H1 (cell line): ENCODE measurements at regions not wholly inside any gene's neighbourhood (a gene's known extent, or its start where the extent isn't known, plus 50 kb on each side); places are given as distances from the start of the nearest gene placed in this dataset.

Experiments
- CTCF ChIA-PET: fragments of 300-600 bp; sonication (Branson Sonifier 250); formaldehyde crosslinking; loops from one replicate; lab custom pipeline; 2021; ENCODE audit not compliant: partially characterized antibody; lab: Charles Lee
- POLR2A ChIA-PET: fragments of 300-600 bp; sonication (Branson Sonifier 250); formaldehyde crosslinking; loops from one replicate; lab custom pipeline; 2021; ENCODE audit warnings: inconsistent platforms; ENCODE audit not compliant: partially characterized antibody; lab: Charles Lee
- DNase-seq, 2 experiments: peaks; one replicate each; pipeline versions ENCODE4 v3.0.0 to v3.0.0-alpha.2; 2010 to 2022; ENCODE audit warnings: low spot score in 2 of 2, low read depth in 1 of 2, mixed read lengths in 1 of 2
- FAIRE-seq: peaks from 2 replicates; lab custom pipeline; 2011; peaks lifted over from hg19 to GRCh38; lab: Jason Lieb, UNC
- H2AFZ ChIP-seq: 2 replicates; pipeline ENCODE4 v1.8.1; 2012; ENCODE audit warnings: low read length, inconsistent platforms
- H2AK5ac ChIP-seq: 2 replicates; pipeline ENCODE4 v1.6.1; 2013; ENCODE audit warnings: low read depth, low read length
- H2BK120ac ChIP-seq: replicated peaks from 2 replicates; pipeline ENCODE3; 2013; ENCODE audit warnings: low read depth, low read length, inconsistent platforms
- H2BK12ac ChIP-seq: 2 replicates; pipeline ENCODE4 v1.6.1; 2013; ENCODE audit warnings: low read depth, low read length
- H2BK15ac ChIP-seq: 2 replicates; pipeline ENCODE4 v1.6.1; 2013; ENCODE audit warnings: low read length
- H2BK20ac ChIP-seq: 2 replicates; pipeline ENCODE4 v1.6.1; 2013; ENCODE audit warnings: low read length
- H2BK5ac ChIP-seq: 2 replicates; pipeline ENCODE4 v1.6.1; 2013; ENCODE audit warnings: low read depth, low read length
- H3K14ac ChIP-seq: 2 replicates; pipeline ENCODE4 v1.6.1; 2013; ENCODE audit warnings: inconsistent platforms; ENCODE audit not compliant: insufficient read length
- H3K18ac ChIP-seq: 2 replicates; pipeline ENCODE4 v1.6.1; 2013; ENCODE audit warnings: low read length; ENCODE audit errors: extremely low read depth
- H3K23ac ChIP-seq: 2 replicates; pipeline ENCODE4 v1.6.1; 2013; ENCODE audit warnings: inconsistent platforms; ENCODE audit not compliant: insufficient read length
- H3K23me2 ChIP-seq: 2 replicates; pipeline ENCODE4 v1.6.1; 2013; ENCODE audit warnings: low read depth, low read length
- H3K27ac ChIP-seq: 2 replicates; pipeline ENCODE4 v1.6.1; 2011; ENCODE audit warnings: low read depth, low read length, inconsistent platforms
- H3K27me3 ChIP-seq, 4 experiments: replicated peaks in 1 of 4; 1 replicate in 1 of 4; 2 replicates in 3 of 4; pipeline versions ENCODE4 v1.6.1 to v1.8.1; 2011 to 2013; ENCODE audit warnings: low read length in 3 of 4, mild to moderate bottlenecking in 3 of 4, inconsistent platforms in 2 of 4, mixed read lengths in 2 of 4, moderate library complexity in 1 of 4; ENCODE audit not compliant: control insufficient read depth in 3 of 4, insufficient read depth in 3 of 4; ENCODE audit errors: extremely low read depth in 1 of 4
- H3K36me3 ChIP-seq, 4 experiments: 2 replicates each; pipeline versions ENCODE4 v1.6.1 to v1.8.1; 2011 to 2013; ENCODE audit warnings: mild to moderate bottlenecking in 4 of 4, low read length in 3 of 4, moderate library complexity in 2 of 4, control low read depth in 1 of 4, inconsistent platforms in 1 of 4; ENCODE audit not compliant: insufficient read depth in 4 of 4, control insufficient read depth in 2 of 4
- H3K4ac ChIP-seq: replicated peaks from 2 replicates; pipeline ENCODE3; 2013; ENCODE audit warnings: low read length, low read depth, mixed read lengths, inconsistent platforms; ENCODE audit not compliant: insufficient read length
- H3K4me1 ChIP-seq, 4 experiments: replicated peaks in 1 of 4; 1 replicate in 1 of 4; 2 replicates in 3 of 4; pipeline versions ENCODE4 v1.6.1 to v1.8.1; 2011 to 2013; ENCODE audit warnings: low read length in 3 of 4, inconsistent platforms in 2 of 4, mixed read lengths in 1 of 4; ENCODE audit not compliant: insufficient read depth in 4 of 4, control insufficient read depth in 3 of 4
- H3K4me2 ChIP-seq, 2 experiments: 2 replicates each; pipeline versions ENCODE4 v1.6.1 to v1.8.1; 2011 to 2013; ENCODE audit warnings: low read depth in 2 of 2, low read length in 2 of 2, control low read depth in 1 of 2, inconsistent platforms in 1 of 2, mild to moderate bottlenecking in 1 of 2; ENCODE audit not compliant: insufficient read depth in 1 of 2
- H3K4me3 ChIP-seq, 4 experiments: fragments of 200-600, 300-600 bp in 1 of 4; sonication (generic), shearing (Covaris generic), sonication (Bioruptor Twin) in 1 of 4; 2 replicates each; pipeline versions ENCODE4 v1.5.1 to v1.8.1; 2011 to 2016; ENCODE audit warnings: low read length in 4 of 4, low read depth in 3 of 4, control low read depth in 2 of 4, inconsistent platforms in 2 of 4, mild to moderate bottlenecking in 2 of 4, mixed read lengths in 1 of 4, moderate library complexity in 1 of 4; ENCODE audit not compliant: insufficient read depth in 2 of 4; ENCODE audit errors: extremely low read depth in 1 of 4
- H3K56ac ChIP-seq: replicated peaks from 2 replicates; pipeline ENCODE3; 2013; ENCODE audit warnings: low read depth, mild to moderate bottlenecking, mixed read lengths, low read length, inconsistent platforms; ENCODE audit not compliant: insufficient read length
- H3K79me1 ChIP-seq: 2 replicates; pipeline ENCODE4 v1.6.1; 2013; ENCODE audit warnings: low read depth, low read length, control low read depth
- H3K79me2 ChIP-seq, 2 experiments: 2 replicates each; pipeline versions ENCODE4 v1.6.1 to v1.8.1; 2012 to 2013; ENCODE audit warnings: low read length in 2 of 2, mild to moderate bottlenecking in 2 of 2, inconsistent platforms in 1 of 2; ENCODE audit not compliant: insufficient read depth in 2 of 2, control insufficient read depth in 1 of 2
- H3K9ac ChIP-seq, 4 experiments: replicated peaks in 1 of 4; 1 replicate in 1 of 4; 2 replicates in 3 of 4; pipeline versions ENCODE4 v1.6.1 to v1.8.1; 2011 to 2013; ENCODE audit warnings: low read depth in 3 of 4, low read length in 3 of 4, control low read depth in 2 of 4, mild to moderate bottlenecking in 2 of 4, moderate library complexity in 2 of 4, inconsistent platforms in 1 of 4; ENCODE audit errors: extremely low read depth in 1 of 4
- H3K9me3 ChIP-seq, 2 experiments: 2 replicates each; pipeline versions ENCODE4 v1.6.1 to v1.8.1; 2012 to 2013; ENCODE audit warnings: mild to moderate bottlenecking in 2 of 2, moderate library complexity in 2 of 2, control low read depth in 1 of 2, inconsistent platforms in 1 of 2, low read depth in 1 of 2, low read length in 1 of 2, mixed read lengths in 1 of 2; ENCODE audit not compliant: insufficient read depth in 2 of 2
- H4K20me1 ChIP-seq, 2 experiments: replicated peaks in 1 of 2; 2 replicates each; pipeline versions ENCODE3 to v1.8.1; 2011 to 2013; ENCODE audit warnings: inconsistent platforms in 2 of 2, low read length in 2 of 2, mild to moderate bottlenecking in 1 of 2; ENCODE audit not compliant: insufficient read depth in 2 of 2, control insufficient read depth in 1 of 2
- H4K5ac ChIP-seq: 2 replicates; pipeline ENCODE4 v1.6.1; 2013; ENCODE audit warnings: low read length, low read depth, mixed read lengths, inconsistent platforms; ENCODE audit not compliant: insufficient read length
- H4K8ac ChIP-seq: 2 replicates; pipeline ENCODE4 v1.8.0; 2013; ENCODE audit warnings: mild to moderate bottlenecking, moderate library complexity, low read length, inconsistent platforms; ENCODE audit not compliant: insufficient read depth; ENCODE audit errors: extremely low read depth
- H4K91ac ChIP-seq: replicated peaks from 2 replicates; pipeline ENCODE3; 2013; ENCODE audit warnings: low read length, mixed read lengths, inconsistent platforms; ENCODE audit not compliant: insufficient read length
- CREB1 ChIP-seq: IDR thresholded peaks from 2 replicates; pipeline ENCODE4 v1.6.1; 2012; ENCODE audit warnings: inconsistent platforms
- EP300 ChIP-seq, 2 experiments: IDR thresholded peaks; 1 replicate in 1 of 2; 2 replicates in 1 of 2; pipeline ENCODE4 v1.6.1; 2011 to 2012; ENCODE audit warnings: low read depth in 2 of 2, low read length in 2 of 2, mild to moderate bottlenecking in 2 of 2, borderline replicate concordance in 1 of 2, inconsistent platforms in 1 of 2, moderate library complexity in 1 of 2
- GABPA ChIP-seq: IDR thresholded peaks from 2 replicates; pipeline ENCODE4 v1.6.1; 2011; ENCODE audit warnings: mild to moderate bottlenecking, low read length, moderate library complexity, borderline replicate concordance; ENCODE audit not compliant: insufficient read depth
- RAD21 ChIP-seq, 2 experiments: IDR thresholded peaks in 1 of 2; conservative IDR thresholded peaks in 1 of 2; 2 replicates each; pipeline ENCODE4 v1.6.1; 2011; ENCODE audit warnings: low read depth in 2 of 2, low read length in 2 of 2, improper control_type of control experiment in 1 of 2, inconsistent platforms in 1 of 2, mild to moderate bottlenecking in 1 of 2, moderate library complexity in 1 of 2
- RNF2 ChIP-seq: fragments of 200-900, 300-1000 bp; sonication (generic); IDR thresholded peaks from 2 replicates; pipeline ENCODE4 v1.7.1; 2016; ENCODE audit warnings: borderline replicate concordance, low read depth, mild to moderate bottlenecking, antibody characterized with exemption, low read length; ENCODE audit not compliant: poor library complexity, severe bottlenecking; ENCODE audit errors: missing control alignments
- SP1 ChIP-seq: IDR thresholded peaks from 2 replicates; pipeline ENCODE4 v1.6.1; 2011; ENCODE audit warnings: low read depth, low read length
- ZNF274 ChIP-seq: IDR thresholded peaks from 2 replicates; pipeline ENCODE4 v1.7.0; 2012; ENCODE audit warnings: low read length, borderline replicate concordance; ENCODE audit errors: extremely low read depth
- WGBS, 2 experiments: shearing (Covaris generic) in 1 of 2; methylation state at CpG; one replicate each; pipeline versions ENCODE4 v1.1.6 to v1.1.7; 2013 to 2015; ENCODE audit warnings: low lambda C conversion rate in 2 of 2, mixed read lengths in 2 of 2, inconsistent platforms in 1 of 2, low coverage in 1 of 2, missing lambda C conversion rate in 1 of 2; ENCODE audit not compliant: insufficient replicate concordance in 2 of 2, insufficient coverage in 1 of 2, insufficient read length in 1 of 2; ENCODE audit errors: extremely low coverage in 1 of 2, missing lambda C conversion rate in 1 of 2; 5-methylcytosine and 5-hydroxymethylcytosine counted together
- TF ChIP-seq, protein P1 (sequence below), 3 experiments: IDR thresholded peaks; 1 replicate in 2 of 3; 2 replicates in 1 of 3; pipeline versions ENCODE4 v1.5.1 to v1.6.1; 2011; ENCODE audit warnings: low read length in 3 of 3, mild to moderate bottlenecking in 3 of 3, inconsistent platforms in 2 of 3, low read depth in 1 of 3, moderate library complexity in 1 of 3; ENCODE audit not compliant: insufficient read depth in 1 of 3; ENCODE audit errors: control extremely low read depth in 1 of 3
- TF ChIP-seq, protein P2 (sequence below): IDR thresholded peaks from 2 replicates; pipeline ENCODE4 v1.6.1; 2012; ENCODE audit warnings: inconsistent platforms

DNA sequence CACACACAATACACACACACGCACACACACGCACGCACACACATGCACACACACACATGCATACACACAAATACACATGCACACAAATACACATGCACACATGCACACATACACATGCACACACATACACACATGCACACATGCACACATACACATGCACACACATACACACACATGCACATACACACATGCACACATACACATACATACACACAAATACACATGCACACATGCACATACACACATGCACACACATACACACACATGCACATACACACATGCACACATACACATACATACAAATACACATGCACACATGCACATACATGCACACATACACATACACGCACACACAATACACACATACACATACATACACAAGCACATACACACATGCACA, 175.4 kb upstream of the RREB1 start:
- H3K56ac ChIP-seq, result peak overlapping the region; percentile 95
- no peaks in the 10 kb centered on the region for H3K4me1 ChIP-seq
- no peak overlapping the region for H2BK15ac ChIP-seq
- H2BK12ac ChIP-seq, result no peak overlapping the region; the same call in 1 of the 2 replicates
- DNase-seq (no peak), FAIRE-seq (no peak)
- no peak overlapping the region; the same call in 1 of the 2 replicates for H2BK5ac ChIP-seq
- no peak overlapping the region for H2AK5ac ChIP-seq
- no peaks in the 10 kb centered on the region for H3K79me1 ChIP-seq
- no peak overlapping the region for H3K18ac ChIP-seq
- H4K8ac ChIP-seq, result no peak overlapping the region; the same call in 1 of the 2 replicates
- no peak overlapping the region for H3K27ac ChIP-seq
- no peak overlapping the region for H4K91ac ChIP-seq
- H3K23ac ChIP-seq, result no peak overlapping the region
- no peak overlapping the region for H2AFZ ChIP-seq
- H3K9me3 ChIP-seq, result no peaks in the 10 kb centered on the region
- H3K36me3 ChIP-seq, result no peaks in the 10 kb centered on the region
- ChIA-PET POLR2A (no interaction called here), CTCF (no interaction called here)
- no peak overlapping the region for H3K4ac ChIP-seq
- peaks cover 0 to 3% of the 10 kb centered on the region in 2 experiments for H4K20me1 ChIP-seq
- H2BK20ac ChIP-seq, result no peak overlapping the region
- H3K23me2 ChIP-seq, result peaks cover 5% of the 10 kb centered on the region; the same call in 1 of the 2 replicates
- peaks cover 0 to 4% of the 10 kb centered on the region in 2 experiments; a peak in 1 of 4 replicates for H3K79me2 ChIP-seq
- H4K5ac ChIP-seq, result no peak overlapping the region
- H3K9ac ChIP-seq, result peak overlapping the region in 1 of 4 experiments; percentile 5; a peak in 1 of 7 replicates
- H3K4me3 ChIP-seq, result no peak overlapping the region
- TF ChIP-seq GABPA (no peak), SP1 (no peak), EP300 (IDR thresholded peaks at IDR 0.05; ENCODE audit: borderline replicate concordance in 1 of 2, low read depth in 2 of 2, low read length in 2 of 2) (no peak), ZNF274 (no peak), CREB1 (no peak), RAD21 (IDR thresholded peaks at IDR 0.05 in 1 of 2, conservative IDR thresholded peaks at IDR 0.05 in 1 of 2; ENCODE audit: low read depth in 2 of 2, low read length in 2 of 2) (no peak), RNF2 (no peak)
- TF ChIP-seq, protein P1, sequence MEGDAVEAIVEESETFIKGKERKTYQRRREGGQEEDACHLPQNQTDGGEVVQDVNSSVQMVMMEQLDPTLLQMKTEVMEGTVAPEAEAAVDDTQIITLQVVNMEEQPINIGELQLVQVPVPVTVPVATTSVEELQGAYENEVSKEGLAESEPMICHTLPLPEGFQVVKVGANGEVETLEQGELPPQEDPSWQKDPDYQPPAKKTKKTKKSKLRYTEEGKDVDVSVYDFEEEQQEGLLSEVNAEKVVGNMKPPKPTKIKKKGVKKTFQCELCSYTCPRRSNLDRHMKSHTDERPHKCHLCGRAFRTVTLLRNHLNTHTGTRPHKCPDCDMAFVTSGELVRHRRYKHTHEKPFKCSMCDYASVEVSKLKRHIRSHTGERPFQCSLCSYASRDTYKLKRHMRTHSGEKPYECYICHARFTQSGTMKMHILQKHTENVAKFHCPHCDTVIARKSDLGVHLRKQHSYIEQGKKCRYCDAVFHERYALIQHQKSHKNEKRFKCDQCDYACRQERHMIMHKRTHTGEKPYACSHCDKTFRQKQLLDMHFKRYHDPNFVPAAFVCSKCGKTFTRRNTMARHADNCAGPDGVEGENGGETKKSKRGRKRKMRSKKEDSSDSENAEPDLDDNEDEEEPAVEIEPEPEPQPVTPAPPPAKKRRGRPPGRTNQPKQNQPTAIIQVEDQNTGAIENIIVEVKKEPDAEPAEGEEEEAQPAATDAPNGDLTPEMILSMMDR (IDR thresholded peaks at IDR 0.05; ENCODE audit: control extremely low read depth in 1 of 3, insufficient read depth in 1 of 3, low read depth in 1 of 3, low read length in 3 of 3), result no peak
- TF ChIP-seq, protein P2, sequence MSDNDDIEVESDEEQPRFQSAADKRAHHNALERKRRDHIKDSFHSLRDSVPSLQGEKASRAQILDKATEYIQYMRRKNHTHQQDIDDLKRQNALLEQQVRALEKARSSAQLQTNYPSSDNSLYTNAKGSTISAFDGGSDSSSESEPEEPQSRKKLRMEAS, result no peak
- H3K14ac ChIP-seq, result no peak overlapping the region
- H3K27me3 ChIP-seq, result no peaks in the 10 kb centered on the region
- no peak overlapping the region for H3K4me2 ChIP-seq
- WGBS, 2 experiments, result 72% methylated on average over 4 of the region's 4 CpGs; no CpG with 5 or more reads in 1 of the 2 experiments
- H2BK120ac ChIP-seq, result no peak overlapping the region
